ENCODE measurements at regions not wholly inside any gene's neighbourhood (a gene's known extent, or its start where the extent isn't known, plus 50 kb on each side); places are given as distances from the start of the nearest gene placed in this dataset.

GRCh38 chr2:184463866-184464248, 134.5 kb upstream of the ZNF804A start:
- intact Hi-C loops (cut with DNase I, micrococcal nuclease): no loop called here
- DNase-seq: no peak
- no peak for ATAC-seq

GRCh38 chr2:184468826-184469225, 129.5 kb upstream of the ZNF804A start:
- no peak for ATAC-seq
- intact Hi-C loops (cut with DNase I, micrococcal nuclease): no loop called here

GRCh38 chr2:184472481-184472880, 125.8 kb upstream of the ZNF804A start:
- intact Hi-C loops (cut with DNase I, micrococcal nuclease): no loop called here
- ATAC-seq: peak; percentile 85
- DNase-seq: peak in 1 of 2 donors; percentile 29

More at GRCh38 chr2:184468826-184469225, 129.5 kb upstream of the ZNF804A start:
- DNase-seq: no peak

- intact Hi-C loops (cut with DNase I, micrococcal nuclease): no loop called here
- ATAC-seq: peak; percentile 60
Observed at GRCh38 chr2:184481865-184482264, 116.5 kb upstream of the ZNF804A start.

GRCh38 chr2:184498936-184499335, 99.4 kb upstream of the ZNF804A start:
- intact Hi-C loops (cut with DNase I, micrococcal nuclease): no loop called here
- DNase-seq (no peak), ATAC-seq (no peak)

More at GRCh38 chr2:184481865-184482264, 116.5 kb upstream of the ZNF804A start:
- no peak for DNase-seq

GRCh38 chr2:184504252-184504651, 94.1 kb upstream of the ZNF804A start:
- intact Hi-C loops (cut with DNase I, micrococcal nuclease): no loop called here
- ATAC-seq: no peak
- no peak for DNase-seq

- intact Hi-C loops (cut with DNase I, micrococcal nuclease): no loop called here
- DNase-seq (no peak), ATAC-seq (no peak)
Observed at GRCh38 chr2:184507254-184507653, 91.1 kb upstream of the ZNF804A start.

- intact Hi-C loops (cut with DNase I, micrococcal nuclease): no loop called here
- DNase-seq: no peak
- ATAC-seq: no peak
Observed at GRCh38 chr2:184517402-184517801, 80.9 kb upstream of the ZNF804A start.

- no peak for ATAC-seq
- intact Hi-C loops (cut with DNase I, micrococcal nuclease): no loop called here
- DNase-seq: no peak
Observed at GRCh38 chr2:184520441-184520840, 77.9 kb upstream of the ZNF804A start.

GRCh38 chr2:184523732-184524131, 74.6 kb upstream of the ZNF804A start:
- intact Hi-C loops (cut with DNase I, micrococcal nuclease): no loop called here
- ATAC-seq (no peak), DNase-seq (no peak)

- DNase-seq: no peak
- intact Hi-C loops (cut with DNase I, micrococcal nuclease): no loop called here
- no peak for ATAC-seq
Observed at GRCh38 chr2:184524551-184525382, 73.6 kb upstream of the ZNF804A start.

GRCh38 chr2:184527058-184527457, 71.3 kb upstream of the ZNF804A start:
- DNase-seq: no peak
- intact Hi-C loops (cut with DNase I, micrococcal nuclease): no loop called here
- ATAC-seq: no peak

- ATAC-seq (no peak), DNase-seq (no peak)
- intact Hi-C loops (cut with DNase I, micrococcal nuclease): no loop called here
Observed at GRCh38 chr2:184528119-184528518, 70.2 kb upstream of the ZNF804A start.

- intact Hi-C loops (cut with DNase I, micrococcal nuclease): no loop called here
- no peak for DNase-seq
- no peak for ATAC-seq
Observed at GRCh38 chr2:184530239-184530638, 68.1 kb upstream of the ZNF804A start.

- DNase-seq: no peak
- intact Hi-C loops (cut with DNase I, micrococcal nuclease): no loop called here
- no peak for ATAC-seq
Observed at GRCh38 chr2:184530959-184531358, 67.4 kb upstream of the ZNF804A start.

GRCh38 chr2:184532551-184532950, 65.8 kb upstream of the ZNF804A start:
- ATAC-seq: no peak
- no peak for DNase-seq
- intact Hi-C loops (cut with DNase I, micrococcal nuclease): no loop called here

GRCh38 chr2:184534986-184535385, 63.3 kb upstream of the ZNF804A start:
- intact Hi-C loops (cut with DNase I, micrococcal nuclease): no loop called here
- ATAC-seq: no peak

GRCh38 chr2:184540246-184540789, 58.0 kb upstream of the ZNF804A start:
- ATAC-seq (no peak), DNase-seq (no peak)
- intact Hi-C loops (cut with DNase I, micrococcal nuclease): no loop called here

More at GRCh38 chr2:184534986-184535385, 63.3 kb upstream of the ZNF804A start:
- no peak for DNase-seq

- ATAC-seq: no peak
- intact Hi-C loops (cut with DNase I, micrococcal nuclease): no loop called here
- no peak for DNase-seq
Observed at GRCh38 chr2:184541591-184541990, 56.7 kb upstream of the ZNF804A start.

GRCh38 chr2:184543832-184544231, 54.5 kb upstream of the ZNF804A start:
- intact Hi-C loops (cut with DNase I, micrococcal nuclease): no loop called here
- no peak for ATAC-seq
- DNase-seq: no peak

Measured in left colon (tissue), 2 donors.